Right lobe of liver (tissue), 4 donors: ENCODE measurements at regions not wholly inside any gene's neighbourhood (a gene's known extent, or its start where the extent isn't known, plus 50 kb on each side); places are given as distances from the start of the nearest gene placed in this dataset.

Experiments
- CTCF ChIP-seq, 4 donors: fragments of 200-600 bp in 3 of 4; fragments of 450-650 bp in 1 of 4; IDR thresholded peaks; one replicate each; pipeline versions ENCODE4 v1.5.1 to v1.8.0; 2016 to 2022; ENCODE audit warnings: antibody characterized with exemption in 4 of 4, mild to moderate bottlenecking in 2 of 4
- POLR2A ChIP-seq: fragments of 450-650 bp; IDR thresholded peaks from one replicate; pipeline ENCODE4 v1.6.1; 2017; ENCODE audit warnings: antibody characterized with exemption, mild to moderate bottlenecking
- donor health status: DM: no; HTN: no; CAD: no.
- donor health status: DM: no; HTN: no; CAD: no.
- donor health status: DM: no; HTN: yes; CAD: no.

- no peak for TF ChIP-seq CTCF (IDR thresholded peaks at IDR 0.05)
- no peak for TF ChIP-seq POLR2A
Observed at GRCh38 chr10:6877722-6878392, 297.8 kb upstream of the PRKCQ start.
